ENCODE measurements at regions not wholly inside any gene's neighbourhood (a gene's known extent, or its start where the extent isn't known, plus 50 kb on each side); places are given as distances from the start of the nearest gene placed in this dataset.
A peak's percentile ranks its signal among the peaks of the same experiment; 100 is the strongest.
"Not testable (repeated sequence)": the region's sequence is repeated elsewhere in the genome, so short reads cannot be mapped to it uniquely, and the experiment has no call there.

DNA sequence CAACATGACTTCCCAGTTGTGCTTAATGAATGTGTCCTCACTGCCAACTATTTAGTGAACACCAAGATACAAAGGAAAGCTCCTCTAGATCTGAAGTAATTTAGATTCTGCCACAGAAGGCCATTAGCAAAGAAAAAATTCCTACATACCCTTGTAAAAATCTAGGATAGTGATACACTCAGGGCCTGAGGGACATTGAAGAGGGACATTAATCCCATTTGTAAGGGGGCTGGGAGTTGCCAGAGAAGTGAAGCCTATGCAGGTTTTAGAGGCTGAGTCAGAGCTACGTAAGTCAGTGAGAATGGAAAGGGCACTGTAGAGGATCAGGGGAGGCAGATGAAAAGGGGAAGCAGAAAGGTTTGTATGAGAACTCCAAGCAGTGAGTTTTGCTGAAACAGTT is 286.9 kb upstream of the TARS1 start:
- peak; percentile 36 for DNase-seq

DNA sequence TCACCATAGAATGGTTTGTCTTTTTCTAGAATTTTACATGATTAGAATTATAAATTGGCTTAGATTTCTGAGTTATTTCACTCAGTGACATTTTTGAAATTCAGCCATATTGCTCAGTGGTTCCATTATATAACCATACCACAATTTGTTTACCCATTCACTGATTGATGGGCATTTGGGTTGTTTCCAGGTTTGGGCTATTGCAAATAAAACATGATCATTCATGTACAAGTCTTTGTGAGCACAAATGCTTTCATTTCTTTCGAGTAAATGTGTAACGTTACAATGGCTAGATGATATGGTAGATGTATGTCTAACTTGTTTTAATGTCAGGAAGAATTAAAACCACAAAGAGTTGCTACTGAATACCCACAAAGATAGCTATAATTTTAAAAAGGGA is 279.9 kb upstream of the TARS1 start:
- no peak for DNase-seq

DNA sequence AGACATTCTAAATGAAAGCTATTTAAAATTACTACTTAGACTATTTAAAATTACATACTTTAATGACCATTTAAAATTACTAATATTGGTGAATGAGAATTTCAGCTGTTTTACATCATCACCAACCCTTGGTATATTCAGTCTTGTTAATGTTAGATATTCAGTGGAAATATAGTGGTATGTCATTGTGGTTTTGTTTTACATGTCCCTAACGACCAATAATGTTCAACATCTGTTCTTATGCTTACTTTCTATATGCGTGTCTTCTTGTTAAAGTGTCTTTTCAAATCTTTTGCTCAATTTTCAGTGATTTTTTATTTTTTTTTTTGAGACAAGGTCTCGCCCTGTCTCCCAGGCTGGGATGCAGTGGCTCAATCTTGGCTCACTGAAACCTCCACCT is 279.3 kb upstream of the TARS1 start:
- no peak for DNase-seq

DNA sequence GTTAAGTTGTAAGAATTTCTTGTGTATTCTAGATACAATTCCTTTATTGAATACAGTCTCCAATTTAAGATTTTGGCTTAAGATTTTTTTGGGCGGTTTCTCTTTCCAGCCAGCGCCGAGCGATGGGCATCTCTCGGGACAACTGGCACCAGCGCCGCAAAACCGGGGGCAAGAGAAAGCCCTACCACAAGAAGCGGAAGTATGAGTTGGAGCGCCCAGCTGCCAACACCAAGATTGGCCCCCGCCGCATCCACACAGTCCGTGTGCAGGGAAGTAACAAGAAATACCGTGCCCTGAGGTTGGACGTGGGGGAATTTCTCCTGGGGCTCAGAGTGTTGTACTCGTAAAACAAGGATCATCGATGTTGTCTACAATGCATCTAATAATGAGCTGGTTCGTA is 278.7 kb upstream of the TARS1 start:
- no peak for DNase-seq

DNA sequence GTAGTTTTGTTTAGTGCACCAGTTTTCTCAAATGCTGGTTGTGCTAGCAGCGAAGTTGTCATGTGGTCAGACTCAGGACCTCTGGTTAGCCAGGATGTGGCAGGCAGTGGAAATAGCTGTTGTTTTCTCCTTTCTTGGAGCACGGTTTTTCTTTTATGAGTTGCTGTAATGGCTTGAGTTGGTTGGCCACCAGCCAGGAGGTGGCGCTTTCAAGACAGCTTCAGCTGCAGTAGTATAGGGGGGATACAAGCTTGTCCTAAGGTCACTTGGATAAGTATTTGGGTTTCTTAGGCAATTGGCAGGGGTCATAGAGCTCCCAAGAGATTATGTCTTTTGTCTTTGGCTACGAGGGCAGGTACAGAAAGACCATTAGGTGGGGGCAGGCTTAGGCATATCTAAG is 274.2 kb upstream of the TARS1 start:
- DNase-seq: no peak

DNA sequence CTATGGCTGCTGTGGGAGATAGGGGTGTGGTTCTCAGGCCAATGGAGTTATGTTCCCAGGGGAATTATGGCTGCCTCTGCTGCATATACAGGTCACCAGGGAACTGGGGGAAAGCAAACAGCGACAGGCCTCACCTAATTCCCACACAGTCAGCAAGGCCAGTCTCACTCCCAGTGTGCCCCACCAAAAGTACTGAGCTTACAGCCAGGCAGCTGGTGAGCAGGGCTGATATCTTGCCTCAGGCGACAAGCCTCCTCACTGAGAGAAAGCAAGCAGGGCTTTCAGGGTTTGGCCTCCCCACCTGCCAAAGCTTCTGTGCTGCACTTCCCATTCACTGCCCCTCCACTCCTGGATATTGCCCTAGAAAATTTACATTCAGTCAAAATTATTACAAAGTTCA is 273.8 kb upstream of the TARS1 start:
- DNase-seq: no peak

DNA sequence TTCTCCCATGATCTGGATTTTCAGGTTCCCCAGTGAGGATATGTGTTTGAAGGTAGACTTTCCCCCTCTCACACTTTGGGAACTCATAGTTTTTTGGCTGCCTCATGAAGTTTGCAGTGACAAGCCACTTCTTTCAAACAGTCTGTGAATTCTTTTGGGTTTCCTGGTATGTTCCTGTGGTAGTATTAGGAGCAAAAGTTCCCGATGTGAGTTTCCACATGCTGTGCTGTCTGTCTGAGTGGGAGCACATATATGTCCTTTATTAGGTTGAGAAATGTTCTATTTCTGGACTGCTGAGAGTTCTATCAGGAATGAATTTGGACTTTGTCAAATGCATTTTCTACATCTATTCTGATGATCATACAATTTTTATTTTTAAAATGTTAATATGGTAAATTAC is 273.2 kb upstream of the TARS1 start:
- peak; percentile 60 for DNase-seq

DNA sequence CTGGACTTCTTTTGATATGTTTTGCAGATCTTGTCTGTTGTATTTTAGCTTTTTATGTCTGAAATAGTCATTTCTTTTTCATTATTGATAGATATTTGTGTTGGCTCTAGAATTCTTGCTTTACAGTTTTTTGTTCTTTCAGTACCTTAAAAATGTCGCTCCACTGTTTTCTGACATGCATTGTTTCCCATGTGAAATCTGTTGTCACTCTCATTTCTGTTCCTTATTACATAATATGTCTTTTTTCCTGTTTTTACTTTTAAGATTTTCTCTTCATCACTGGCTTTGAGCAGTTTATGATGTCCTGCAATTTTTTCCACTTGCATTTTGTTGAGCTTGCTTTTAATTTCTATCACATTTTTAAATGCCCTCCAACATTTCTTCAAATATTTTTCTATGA is 270.4 kb upstream of the TARS1 start:
- peak; percentile 13 for DNase-seq

DNA sequence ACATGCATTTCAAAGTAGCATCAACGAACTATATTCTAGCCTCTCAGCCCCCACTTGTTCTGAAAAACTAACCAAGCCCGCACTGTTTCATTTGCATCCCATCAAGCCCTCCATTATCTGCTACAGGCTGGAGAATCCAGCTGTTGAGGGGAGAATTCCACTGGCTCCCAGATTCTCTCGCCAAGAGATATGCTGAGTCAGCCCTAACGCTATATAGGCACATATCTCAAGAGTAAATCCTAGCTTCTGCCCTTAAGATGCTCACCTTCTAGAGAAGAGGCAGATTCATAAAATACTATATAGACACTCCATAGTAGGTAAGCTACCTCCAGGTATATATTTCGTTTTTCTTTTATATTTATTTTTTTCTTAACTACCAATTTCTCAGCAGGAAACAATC is 266.4 kb upstream of the TARS1 start:
- no peak for DNase-seq

DNA sequence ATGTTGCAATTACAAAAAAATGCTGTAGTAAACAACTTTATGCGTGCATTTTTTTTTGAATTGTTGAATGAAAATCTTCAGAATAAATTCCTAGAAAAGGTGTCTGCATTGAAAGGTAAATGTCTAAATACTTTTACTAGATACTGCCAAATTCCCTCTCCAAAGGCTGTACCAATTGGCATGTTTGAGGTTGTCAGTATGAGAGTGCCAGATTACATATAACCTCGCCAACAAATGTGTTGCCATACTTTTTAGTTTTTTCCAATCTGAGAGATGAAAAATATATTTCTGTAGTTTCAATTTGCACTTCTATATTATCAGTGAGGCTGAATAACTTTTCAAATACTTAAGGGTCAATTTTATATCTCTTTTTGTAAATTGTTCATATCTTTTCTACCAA is 261.5 kb upstream of the TARS1 start:
- no peak for DNase-seq

DNA sequence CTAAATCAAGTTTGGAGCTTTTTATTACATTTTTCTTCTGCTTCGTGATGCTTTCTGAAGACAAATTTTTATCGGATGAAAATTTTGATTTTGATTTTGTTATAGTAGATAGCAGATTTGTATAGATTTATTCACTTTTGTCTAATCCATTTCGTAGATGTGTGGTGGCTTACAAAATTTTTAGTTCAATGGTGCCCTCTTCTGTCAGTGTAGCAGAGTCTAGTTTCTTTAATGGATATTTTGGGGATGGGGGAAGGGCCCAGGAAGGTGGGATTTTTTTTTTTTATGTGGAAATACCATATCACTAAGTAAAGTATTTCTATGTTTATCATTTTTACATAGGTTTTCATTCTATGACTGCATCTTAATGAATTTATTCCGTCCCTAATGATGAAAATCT is 259.9 kb upstream of the TARS1 start:
- DNase-seq: peak; percentile 64

DNA sequence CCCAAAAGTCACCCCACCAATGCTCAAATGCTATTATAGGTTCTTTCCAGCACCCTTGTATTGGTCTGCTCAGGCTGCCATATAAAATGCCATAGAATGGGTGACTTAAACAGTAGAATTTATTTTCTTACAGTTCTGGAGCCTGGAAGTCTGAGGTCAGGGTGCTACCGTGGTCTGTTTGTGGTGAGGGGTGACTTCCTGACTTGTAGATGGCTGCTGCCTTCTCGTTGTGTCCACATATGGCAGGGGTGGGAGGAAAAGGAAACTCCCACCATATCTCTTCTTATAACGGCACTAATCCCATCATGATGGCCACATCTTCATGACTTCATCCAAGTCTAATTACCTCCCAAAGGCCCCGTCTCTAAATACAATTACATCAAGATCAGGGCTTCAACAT is 257.8 kb upstream of the TARS1 start:
- DNase-seq: no peak

DNA sequence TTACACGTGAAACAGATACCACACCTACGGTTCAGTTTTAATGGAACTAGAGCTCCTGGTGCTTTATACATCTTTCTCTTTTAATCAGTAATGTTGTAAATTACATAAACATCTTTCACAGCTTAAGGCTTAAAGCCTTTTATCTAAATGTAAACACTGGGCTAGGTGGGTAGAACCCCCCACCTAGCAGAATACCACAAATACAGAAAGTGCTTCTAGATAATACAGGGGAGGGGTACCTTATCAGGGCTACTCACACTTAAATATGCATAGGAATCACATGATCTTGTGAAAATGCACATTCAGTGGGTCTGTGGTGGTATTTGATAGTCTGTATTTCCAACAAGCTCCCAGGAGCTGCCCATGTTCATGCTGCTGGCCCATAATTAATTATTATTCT is 256.4 kb upstream of the TARS1 start:
- no peak for DNase-seq

DNA sequence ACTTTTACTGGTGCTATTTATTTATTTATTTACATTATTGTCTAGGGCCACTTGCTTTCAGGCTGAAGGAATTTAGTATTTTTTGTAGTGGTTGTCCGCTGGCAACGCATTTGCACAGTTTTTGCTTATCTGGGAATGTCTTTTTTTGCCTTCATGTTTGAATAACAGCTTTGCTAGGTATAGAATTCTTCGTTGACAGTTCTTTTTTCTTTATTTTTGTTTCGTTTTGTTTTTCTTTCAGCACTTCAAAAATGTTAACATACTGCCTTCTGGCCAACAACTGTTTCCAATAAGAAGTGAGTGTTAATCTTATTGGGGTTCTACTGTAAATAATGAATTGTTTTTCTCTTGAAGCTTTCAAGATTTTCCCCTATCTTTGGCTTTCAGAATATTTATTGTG is 252.7 kb upstream of the TARS1 start:
- DNase-seq: no peak

DNA sequence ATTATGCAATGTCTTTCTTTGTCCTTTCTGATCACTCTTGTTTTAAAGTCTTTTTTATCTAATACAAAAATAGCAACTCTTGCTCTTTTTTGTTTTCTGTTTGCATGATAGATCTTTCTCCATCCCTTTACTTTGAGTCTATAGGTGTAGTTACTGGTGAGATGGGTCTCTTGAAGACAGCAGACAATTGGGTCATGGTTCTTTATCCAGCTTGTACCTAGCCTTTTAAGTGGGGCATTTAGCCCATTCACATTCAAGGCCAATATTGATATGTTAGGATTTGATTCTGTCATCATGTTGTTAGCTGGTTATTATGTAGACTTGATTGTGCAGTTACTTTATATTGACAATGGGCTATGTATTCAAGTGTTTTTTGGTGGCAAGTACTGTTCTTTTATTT is 245.9 kb upstream of the TARS1 start:
- no peak for DNase-seq

DNA sequence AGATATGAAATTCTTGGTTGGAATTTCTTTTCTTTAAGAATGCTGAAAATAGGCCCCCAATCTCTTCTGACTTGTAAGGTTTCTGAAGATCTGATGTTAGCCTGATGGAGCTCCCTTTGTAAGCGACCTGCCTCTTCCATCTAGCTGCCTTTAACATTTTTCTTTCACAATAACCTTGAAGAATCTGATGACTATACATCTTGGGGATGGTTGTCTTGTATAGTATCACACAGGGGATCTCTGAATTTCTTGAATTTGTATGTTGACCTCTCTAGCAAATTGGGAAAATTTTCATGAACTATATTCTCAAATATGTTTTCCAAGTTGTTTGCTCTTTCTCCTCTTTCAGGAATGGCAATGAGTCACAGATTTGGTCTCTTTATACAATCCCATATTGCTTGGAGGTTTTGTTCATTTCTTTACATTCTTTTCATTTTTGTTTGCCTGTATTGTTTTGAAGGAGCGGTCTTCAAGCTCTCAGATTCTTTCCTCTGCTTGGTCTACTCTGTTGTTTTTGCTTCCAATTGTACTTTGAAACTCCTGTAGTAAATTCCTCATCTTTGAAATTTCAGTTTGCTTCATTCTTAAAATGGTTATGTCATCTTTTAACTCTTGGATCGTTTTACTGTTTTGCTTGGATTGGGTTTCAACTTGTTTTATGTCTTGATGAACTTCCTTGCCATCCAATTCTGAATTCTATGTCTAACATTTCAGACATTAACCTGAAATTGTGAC is 245.2 kb upstream of the TARS1 start:
- peak; percentile 87 for DNase-seq

DNA sequence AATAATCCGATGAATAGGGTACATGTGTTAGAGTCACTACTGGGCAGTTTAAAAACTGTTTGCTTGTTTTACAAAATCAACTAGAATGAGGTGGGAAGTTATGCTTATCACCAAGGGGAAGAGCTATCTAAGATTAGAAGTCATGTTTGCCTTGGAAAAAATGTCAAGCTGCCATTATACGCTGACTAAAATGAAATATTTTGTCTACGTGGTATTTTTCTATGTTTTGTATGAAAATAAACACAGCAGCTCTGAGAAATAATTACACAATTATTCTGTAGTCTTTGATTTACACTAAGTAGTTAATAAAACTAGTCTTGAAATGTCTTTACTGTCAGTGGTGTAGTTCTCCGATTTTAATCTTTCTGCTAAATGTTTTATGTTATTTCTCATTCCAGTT is 241.9 kb upstream of the TARS1 start:
- no peak for DNase-seq

DNA sequence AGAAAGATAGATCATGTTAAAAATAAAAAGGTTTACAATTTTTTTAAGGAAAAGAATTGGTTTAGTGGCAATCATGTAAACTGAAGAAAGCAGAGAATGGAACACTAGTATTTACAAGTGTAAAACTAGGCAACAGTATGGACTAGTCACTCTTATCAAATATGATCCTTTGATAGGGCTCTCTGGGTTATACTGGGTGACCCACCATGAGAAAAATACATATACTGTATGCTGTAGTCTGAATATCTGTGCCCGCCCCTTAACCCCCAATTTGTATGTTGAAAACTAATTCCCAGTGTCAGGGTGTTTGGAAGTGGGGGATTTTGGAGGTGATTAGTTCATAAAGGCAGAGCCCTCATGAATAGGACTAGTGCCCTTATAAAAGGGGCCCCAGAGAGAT is 236.8 kb upstream of the TARS1 start:
- DNase-seq: no peak

DNA sequence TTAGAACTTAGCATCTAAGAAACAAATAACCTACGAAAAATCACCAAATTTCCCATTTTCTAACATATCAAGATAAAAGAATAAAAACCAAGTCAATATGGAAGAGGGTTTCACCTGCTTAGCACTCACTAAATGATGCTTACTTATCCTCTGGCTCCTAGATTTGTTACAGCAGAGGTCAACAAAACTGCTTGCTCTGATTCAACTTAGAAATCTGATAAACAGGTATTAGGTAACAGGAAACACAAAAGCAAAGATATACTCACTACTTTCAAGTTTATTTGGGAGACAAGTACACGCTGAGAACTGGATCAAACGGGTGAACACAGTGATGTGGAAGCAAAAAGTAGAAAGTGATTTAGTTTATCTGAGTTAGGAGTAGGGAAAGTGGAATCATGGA is 235.7 kb upstream of the TARS1 start:
- no peak for DNase-seq

DNA sequence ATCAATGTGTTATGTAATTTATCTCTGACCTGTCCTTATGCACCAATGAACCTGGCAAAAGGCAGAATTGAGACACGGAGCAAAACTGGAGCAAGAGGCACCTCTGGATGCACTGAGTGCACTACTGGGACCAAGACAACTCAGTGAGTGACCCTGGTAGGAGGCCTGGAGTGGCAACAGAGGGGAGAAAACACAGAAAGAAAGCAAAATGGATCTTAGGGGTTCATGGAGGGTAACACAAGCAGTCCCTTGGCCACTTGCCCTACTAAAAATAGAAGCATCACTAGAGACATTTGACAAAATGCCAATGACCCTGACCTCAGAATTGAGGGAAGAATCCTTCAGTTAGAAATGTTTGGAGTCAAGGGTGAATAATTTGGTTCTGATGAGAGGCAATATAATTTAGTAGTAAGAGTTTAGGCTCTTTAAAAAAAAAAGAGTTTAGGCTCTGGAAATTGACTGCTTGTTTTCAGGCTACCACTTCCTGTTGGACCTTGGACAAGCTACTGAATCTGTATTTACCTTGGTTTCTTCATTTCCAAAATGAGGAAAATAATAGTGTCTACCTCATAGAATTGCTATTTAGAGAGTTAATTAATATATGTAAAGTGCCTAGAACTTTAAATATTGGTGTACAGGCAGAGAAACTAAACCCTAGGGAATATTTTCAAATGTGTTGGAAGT is 234.9 kb upstream of the TARS1 start:
- DNase-seq: peak; percentile 28

DNA sequence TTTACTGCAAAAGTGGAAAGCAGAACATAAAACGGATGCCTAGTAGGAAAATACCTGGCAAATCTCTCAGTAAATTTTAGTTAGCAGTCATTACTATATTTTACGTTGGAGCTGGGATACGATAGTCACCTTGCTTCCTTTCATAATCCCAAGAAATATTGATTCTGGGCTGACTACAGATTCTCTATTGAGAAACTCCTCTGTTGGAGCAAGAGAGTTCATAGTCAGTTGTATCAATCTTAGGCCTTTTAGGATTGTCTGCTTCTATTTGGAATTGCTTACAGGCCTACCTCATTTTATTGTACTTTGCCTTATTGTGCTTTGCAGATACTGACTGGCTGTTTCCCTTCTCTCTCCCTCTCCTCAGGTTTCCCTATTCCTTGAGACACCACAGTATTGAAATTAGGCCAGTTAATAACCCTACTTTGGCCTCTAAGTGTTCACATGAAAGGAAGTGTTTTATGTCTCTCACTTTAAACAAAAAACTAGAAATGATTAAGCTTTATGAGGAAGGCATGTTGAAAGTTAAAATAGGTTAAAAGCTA is 233.7 kb upstream of the TARS1 start:
- DNase-seq: no peak

DNA sequence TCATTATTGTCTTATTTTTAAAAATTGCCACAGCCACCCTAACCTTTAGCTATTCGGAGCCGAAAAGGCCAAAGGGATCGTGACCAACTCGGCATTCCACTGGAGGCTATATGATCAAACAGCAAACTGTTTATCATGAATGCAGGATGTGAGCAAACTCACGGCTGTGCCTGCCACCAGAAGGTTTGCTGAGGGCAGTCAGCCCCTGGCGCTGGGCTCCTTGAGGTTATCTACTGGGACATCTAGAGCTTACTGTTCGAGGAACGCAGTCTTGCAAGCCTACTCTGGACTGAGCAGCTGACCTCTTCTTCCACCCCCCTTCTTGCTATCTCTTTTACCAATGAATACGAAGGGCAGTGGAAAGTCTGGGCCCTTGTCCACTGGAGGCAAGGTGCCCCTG is 231.5 kb upstream of the TARS1 start:
- no peak for DNase-seq

DNA sequence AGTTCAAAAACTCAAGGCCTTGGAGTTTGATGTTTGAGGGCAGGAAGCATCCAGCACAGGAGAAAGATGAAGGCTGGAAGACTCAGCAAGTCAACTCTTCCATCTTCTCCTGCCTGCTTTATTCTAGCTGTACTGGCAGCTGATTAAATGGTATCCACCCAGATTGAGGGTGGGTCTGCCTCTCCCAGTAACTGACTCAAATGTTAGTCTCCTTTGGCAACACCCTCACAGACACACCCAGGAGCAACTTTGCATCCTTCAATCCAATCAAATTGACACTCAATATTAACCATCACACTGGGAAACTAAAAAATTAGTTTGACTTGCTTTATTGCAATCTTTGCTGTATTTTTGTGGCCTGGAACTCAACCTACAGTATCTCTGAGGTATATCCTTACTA is 230.5 kb upstream of the TARS1 start:
- not testable (repeated sequence) for DNase-seq

DNA sequence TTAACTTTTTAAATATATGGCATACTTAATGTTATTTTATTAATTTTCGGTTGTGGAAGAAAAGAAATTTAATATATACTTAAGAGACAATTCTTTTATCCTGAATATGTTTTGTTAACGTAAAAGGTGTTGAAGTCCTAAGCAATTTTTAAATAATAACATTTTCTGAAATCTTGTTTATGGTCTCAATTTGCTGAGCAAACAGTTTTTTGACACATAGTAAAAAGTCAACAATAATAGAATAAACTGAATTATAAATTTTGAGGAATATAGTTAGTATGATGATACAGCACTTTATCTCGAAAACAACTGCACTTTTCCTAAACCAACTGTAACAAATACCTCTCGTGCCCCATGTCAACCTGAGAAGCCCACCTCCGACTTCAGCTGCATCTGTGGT is 229.8 kb upstream of the TARS1 start:
- no peak for DNase-seq
